ENCODE measurements at regions not wholly inside any gene's neighbourhood (a gene's known extent, or its start where the extent isn't known, plus 50 kb on each side); places are given as distances from the start of the nearest gene placed in this dataset.
"Not testable (repeated sequence)": the region's sequence is repeated elsewhere in the genome, so short reads cannot be mapped to it uniquely, and the experiment has no call there.

GRCh38 chr3:23728601-23729117, 77.1 kb upstream of the UBE2E1 start:
- H3K9ac ChIP-seq (replicated peaks; ENCODE audit: extremely low read depth, insufficient read depth, low read length), result no peak overlapping the region
- H3K27ac ChIP-seq (ENCODE audit: insufficient read depth, low read depth, low read length), result no peak overlapping the region
- H3K4me2 ChIP-seq (ENCODE audit: insufficient read depth, low read length), result no peak overlapping the region
- H2AFZ ChIP-seq (ENCODE audit: low read depth, low read length), result no peak overlapping the region
- no peaks in the 10 kb centered on the region for H3K36me3 ChIP-seq (ENCODE audit: control insufficient read depth in 2 of 2, extremely low read depth in 1 of 2, insufficient read depth in 2 of 2, low read length in 2 of 2)
- no peaks in the 10 kb centered on the region for H3K79me2 ChIP-seq (ENCODE audit: control insufficient read depth, insufficient read depth, low read length)
- ChIA-PET POLR2A (no interaction called here), CTCF (no interaction called here)
- no TSS peak for BruUV-seq (replicated peaks)
- intact Hi-C loops (cut with micrococcal nuclease), result no loop called here
- no peaks in the 10 kb centered on the region for H3K9me1 ChIP-seq (replicated peaks; ENCODE audit: control insufficient read depth, extremely low read depth, insufficient read depth, low read length)
- H3K27me3 ChIP-seq (ENCODE audit: control insufficient read depth in 2 of 2, insufficient read depth in 2 of 2, low read length in 2 of 2), result no peaks in the 10 kb centered on the region
- FAIRE-seq (no peak), DNase-seq (ENCODE audit: low read depth, low spot score) (no peak)
- H3K4me1 ChIP-seq (ENCODE audit: control insufficient read depth, extremely low read depth, insufficient read depth, low read length), result no peaks in the 10 kb centered on the region
- H4K20me1 ChIP-seq (replicated peaks; ENCODE audit: control insufficient read depth, extremely low read depth, insufficient read depth, low read length), result no peaks in the 10 kb centered on the region
- TF ChIP-seq POLR2A (IDR thresholded peaks at IDR 0.05; ENCODE audit: low read depth, low read length) (no peak), FOS (IDR thresholded peaks at IDR 0.05; ENCODE audit: borderline replicate concordance, insufficient read depth, low read length) (no peak), JUN (IDR thresholded peaks at IDR 0.05; ENCODE audit: borderline replicate concordance, insufficient read depth, insufficient read length, low read depth) (no peak), CTCF (IDR thresholded peaks at IDR 0.05; ENCODE audit: extremely low read depth in 1 of 2, insufficient read depth in 1 of 2, low read depth in 1 of 2, low read length in 2 of 2) (no peak), GATA2 (IDR thresholded peaks at IDR 0.05; ENCODE audit: insufficient read depth, insufficient read length, low read depth, low read length) (no peak), EZH2 (IDR thresholded peaks at IDR 0.05; ENCODE audit: borderline replicate concordance, low read depth, low read length, severe bottlenecking) (no peak)
- H3K9me3 ChIP-seq (replicated peaks; ENCODE audit: control insufficient read depth, insufficient read depth, low read length), result no peaks in the 10 kb centered on the region
- dilution Hi-C loops (cut with MboI; ENCODE audit: extremely low pct_ligation_motif_present, low sequenced_read_pairs), result no loop called here
- no peak overlapping the region for H3K4me3 ChIP-seq (replicated peaks in 1 of 3; ENCODE audit: insufficient read depth in 1 of 3, low read depth in 1 of 3, low read length in 3 of 3)

DNA sequence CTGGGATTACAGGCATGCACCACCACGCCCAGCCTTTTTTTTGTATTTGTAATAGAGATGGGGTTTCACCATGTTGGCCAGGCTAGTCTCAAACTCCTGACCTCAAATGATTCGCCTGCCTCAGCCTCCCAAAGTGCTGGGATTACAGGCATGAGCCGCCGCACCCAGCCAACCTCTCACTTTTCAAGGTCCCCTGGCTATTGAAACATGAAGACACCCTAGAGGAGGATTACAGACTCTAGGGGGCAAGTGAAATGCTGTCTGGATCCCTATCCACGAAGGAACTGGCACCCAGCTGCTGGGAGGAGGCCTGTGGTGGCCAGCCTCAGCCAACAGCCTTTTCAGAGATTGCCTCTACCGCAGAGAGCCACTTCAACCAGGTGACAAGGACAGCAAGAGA, 76.4 kb upstream of the UBE2E1 start:
- H4K20me1 ChIP-seq (replicated peaks; ENCODE audit: control insufficient read depth, extremely low read depth, insufficient read depth, low read length); BruUV-seq (replicated peaks); H3K4me1 ChIP-seq (ENCODE audit: control insufficient read depth, extremely low read depth, insufficient read depth, low read length); H3K9ac ChIP-seq (replicated peaks; ENCODE audit: extremely low read depth, insufficient read depth, low read length); H3K36me3 ChIP-seq (ENCODE audit: control insufficient read depth in 2 of 2, extremely low read depth in 1 of 2, insufficient read depth in 2 of 2, low read length in 2 of 2); FAIRE-seq; H3K27ac ChIP-seq (ENCODE audit: insufficient read depth, low read depth, low read length); H3K9me3 ChIP-seq (replicated peaks; ENCODE audit: control insufficient read depth, insufficient read depth, low read length); H3K4me3 ChIP-seq (replicated peaks in 1 of 3; ENCODE audit: insufficient read depth in 1 of 3, low read depth in 1 of 3, low read length in 3 of 3); H3K79me2 ChIP-seq (ENCODE audit: control insufficient read depth, insufficient read depth, low read length); H3K4me2 ChIP-seq (ENCODE audit: insufficient read depth, low read length); H3K9me1 ChIP-seq (replicated peaks; ENCODE audit: control insufficient read depth, extremely low read depth, insufficient read depth, low read length); intact Hi-C loops (cut with micrococcal nuclease); POLR2A ChIA-PET; H3K27me3 ChIP-seq (ENCODE audit: control insufficient read depth in 2 of 2, insufficient read depth in 2 of 2, low read length in 2 of 2); dilution Hi-C loops (cut with MboI; ENCODE audit: extremely low pct_ligation_motif_present, low sequenced_read_pairs); DNase-seq (ENCODE audit: low read depth, low spot score); H2AFZ ChIP-seq (ENCODE audit: low read depth, low read length): not testable (repeated sequence)
- CTCF ChIA-PET, result interaction anchor here (2.0 kb wide), 1 partner anchor 10 kb away, joined by 7 read pairs; no protein-coding TSS in a partner anchor

Data from endothelial cell of umbilical vein (primary cell).